ENCODE measurements at regions not wholly inside any gene's neighbourhood (a gene's known extent, or its start where the extent isn't known, plus 50 kb on each side); places are given as distances from the start of the nearest gene placed in this dataset.

DNA sequence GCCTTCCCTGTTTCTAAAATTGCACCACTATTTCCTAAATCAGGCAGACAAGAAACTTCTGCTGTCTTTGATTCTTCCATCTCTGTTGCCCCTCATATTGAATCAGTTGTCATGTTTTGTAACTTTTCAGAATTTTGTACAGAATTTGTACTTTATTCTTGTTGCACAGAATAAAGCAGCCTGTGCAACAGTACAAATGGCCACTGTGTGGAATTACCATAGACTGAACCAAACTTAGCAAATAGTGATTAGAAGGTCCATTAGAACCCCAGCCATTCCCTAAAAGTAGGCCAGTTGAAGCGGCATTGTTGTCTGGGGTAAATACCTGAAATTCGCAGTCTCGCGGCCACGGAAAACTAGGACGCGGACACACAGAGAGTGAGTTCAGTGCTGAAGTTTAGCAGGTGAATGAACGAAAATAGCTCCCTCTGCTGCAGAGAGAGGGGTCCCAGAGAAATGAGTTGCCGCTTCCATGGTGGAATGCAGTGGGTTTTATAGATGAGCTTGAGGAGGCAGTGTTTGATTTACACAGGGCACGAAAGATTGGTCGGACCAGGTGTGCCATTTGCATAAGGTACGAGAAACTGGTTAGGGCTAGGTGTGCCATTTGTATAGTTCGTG lies 71.8 kb downstream of the C4orf33 start:
- Histone ChIP-seq H3K36me3 (ENCODE audit: low read depth) (no peaks in the 10 kb centered on the region), H4K20me1 (ENCODE audit: insufficient read depth) (no peaks in the 10 kb centered on the region), H3K4me2 (ENCODE audit: unreplicated experiment) (no peak overlapping the region), H3K27me3 (replicated peaks; ENCODE audit: insufficient read depth) (peaks cover 20% of the 10 kb centered on the region; the same call in 1 of the 2 replicates), H3K4me1 (ENCODE audit: insufficient read depth) (no peaks in the 10 kb centered on the region), H3F3A (ENCODE audit: insufficient read depth) (no peaks in the 10 kb centered on the region), H3K9me3 (ENCODE audit: low read depth) (no peaks in the 10 kb centered on the region), H3K4me3 (no peak overlapping the region), H3K9me2 (ENCODE audit: insufficient read depth) (no peaks in the 10 kb centered on the region), H3K79me2 (ENCODE audit: insufficient read depth) (no peaks in the 10 kb centered on the region), H3K27ac (no peak overlapping the region), H3K9ac (no peak overlapping the region), H2AFZ (no peak overlapping the region)
- in situ Hi-C loops (cut with MboI): no loop called here
- no peak for TF ChIP-seq EZH2 (IDR thresholded peaks at IDR 0.05; ENCODE audit: insufficient read depth, poor library complexity, severe bottlenecking)
- whole genome bisulfite sequencing, 2 experiments (ENCODE audit: low coverage in 1 of 2, low lambda C conversion rate in 2 of 2, missing lambda C conversion rate in 2 of 2): 41 to 44% methylated on average over 13 of the region's 13 CpGs
- no peak for DNase-seq

DNA sequence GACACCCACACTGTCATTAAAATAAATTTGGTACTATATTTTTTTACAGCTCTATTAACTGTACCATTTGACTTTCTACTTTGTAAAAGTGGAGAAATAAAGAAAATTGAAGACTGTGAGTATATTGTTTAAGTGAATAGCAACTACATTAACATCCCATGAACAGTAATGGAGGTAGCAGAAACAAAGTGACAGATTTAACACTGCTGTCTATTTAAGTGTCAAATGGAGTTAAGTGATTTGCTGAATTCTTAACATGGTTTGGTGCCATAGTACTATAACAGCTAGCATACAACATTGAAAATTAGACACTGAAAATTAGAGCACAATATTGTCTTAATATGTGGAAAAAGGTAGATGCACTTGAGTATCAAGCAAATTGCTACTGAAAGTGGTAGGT lies 76.2 kb downstream of the C4orf33 start:
- no peak overlapping the region for H2AFZ ChIP-seq
- H3K79me2 ChIP-seq (ENCODE audit: insufficient read depth): no peaks in the 10 kb centered on the region
- no peaks in the 10 kb centered on the region for H3K9me3 ChIP-seq (ENCODE audit: low read depth)
- H3K36me3 ChIP-seq (ENCODE audit: low read depth): no peaks in the 10 kb centered on the region
- H4K20me1 ChIP-seq (ENCODE audit: insufficient read depth): no peaks in the 10 kb centered on the region
- H3K9me2 ChIP-seq (ENCODE audit: insufficient read depth): no peaks in the 10 kb centered on the region
- no peaks in the 10 kb centered on the region for H3K4me1 ChIP-seq (ENCODE audit: insufficient read depth)
- no peak overlapping the region for H3K4me3 ChIP-seq
- in situ Hi-C loops (cut with MboI): no loop called here
- DNase-seq: no peak
- TF ChIP-seq EZH2phosphoT487 (IDR thresholded peaks at IDR 0.05; ENCODE audit: insufficient read depth, low read depth) (no peak), EZH2 (IDR thresholded peaks at IDR 0.05; ENCODE audit: insufficient read depth, poor library complexity, severe bottlenecking) (no peak)
- no peak overlapping the region for H3K4me2 ChIP-seq (ENCODE audit: unreplicated experiment)
- H3K27ac ChIP-seq: no peak overlapping the region
- no peaks in the 10 kb centered on the region for H3F3A ChIP-seq (ENCODE audit: insufficient read depth)
- peaks cover 19% of the 10 kb centered on the region; the same call in 1 of the 2 replicates for H3K27me3 ChIP-seq (replicated peaks; ENCODE audit: insufficient read depth)
- no peak overlapping the region for H3K9ac ChIP-seq

DNA sequence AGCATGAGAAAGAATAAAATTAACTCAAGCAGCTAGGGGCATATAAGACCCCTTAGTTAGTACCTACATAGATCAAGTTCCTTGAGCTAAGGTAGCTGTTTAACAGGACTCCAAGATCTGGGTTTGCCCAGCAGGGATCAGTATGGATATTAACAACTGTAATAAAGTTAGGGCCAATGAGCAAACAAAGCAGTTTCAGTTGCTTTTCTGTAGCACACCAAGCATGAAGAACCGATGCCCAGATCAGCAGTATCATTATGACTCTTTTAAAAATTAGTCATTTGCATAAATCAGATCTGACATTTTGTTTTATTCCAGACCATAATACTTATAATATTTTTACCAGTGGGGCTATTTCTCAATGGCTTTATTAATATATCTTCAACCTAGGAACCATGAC lies 80.9 kb downstream of the C4orf33 start:
- H4K20me1 ChIP-seq (ENCODE audit: insufficient read depth): no peaks in the 10 kb centered on the region
- H3K9me3 ChIP-seq (ENCODE audit: low read depth): no peaks in the 10 kb centered on the region
- H3K4me1 ChIP-seq (ENCODE audit: insufficient read depth): no peaks in the 10 kb centered on the region
- no peak overlapping the region for H3K4me2 ChIP-seq (ENCODE audit: unreplicated experiment)
- H3K9ac ChIP-seq: no peak overlapping the region
- H3K27ac ChIP-seq: no peak overlapping the region
- H3K9me2 ChIP-seq (ENCODE audit: insufficient read depth): no peaks in the 10 kb centered on the region
- no peaks in the 10 kb centered on the region for H3K27me3 ChIP-seq (replicated peaks; ENCODE audit: insufficient read depth)
- H3K79me2 ChIP-seq (ENCODE audit: insufficient read depth): no peaks in the 10 kb centered on the region
- no peaks in the 10 kb centered on the region for H3K36me3 ChIP-seq (ENCODE audit: low read depth)
- WGBS, 2 experiments (ENCODE audit: low coverage in 1 of 2, low lambda C conversion rate in 2 of 2, missing lambda C conversion rate in 2 of 2): 4 to 13% methylated on average over 1 of the region's 1 CpG
- H3F3A ChIP-seq (ENCODE audit: insufficient read depth): no peaks in the 10 kb centered on the region
- H3K4me3 ChIP-seq: no peak overlapping the region
- TF ChIP-seq EZH2phosphoT487 (IDR thresholded peaks at IDR 0.05; ENCODE audit: insufficient read depth, low read depth) (no peak), EZH2 (IDR thresholded peaks at IDR 0.05; ENCODE audit: insufficient read depth, poor library complexity, severe bottlenecking) (no peak)
- no peak overlapping the region for H2AFZ ChIP-seq
- in situ Hi-C loops (cut with MboI): no loop called here
- DNase-seq: no peak

DNA sequence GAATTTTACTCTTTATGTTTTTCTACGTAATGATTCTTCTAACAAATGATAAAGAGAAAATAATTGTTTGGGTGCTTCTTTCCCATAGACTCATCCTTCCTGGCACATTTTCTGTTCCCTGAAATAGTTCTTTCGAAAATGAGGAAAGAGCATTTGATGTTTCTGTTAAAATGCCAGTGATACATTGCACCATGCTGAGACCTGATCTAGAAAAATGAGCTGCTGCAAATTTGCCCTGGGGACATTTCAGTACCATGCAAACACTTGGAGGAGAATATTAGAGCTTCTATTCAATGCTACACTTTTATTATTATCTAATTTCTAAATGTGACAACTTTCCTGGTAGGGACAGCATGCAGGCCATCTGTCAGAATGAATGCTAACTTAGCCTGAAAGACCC lies 83.3 kb downstream of the C4orf33 start:
- Histone ChIP-seq H3K79me2 (ENCODE audit: insufficient read depth) (no peaks in the 10 kb centered on the region), H3K9me2 (ENCODE audit: insufficient read depth) (no peaks in the 10 kb centered on the region), H3K4me2 (ENCODE audit: unreplicated experiment) (no peak overlapping the region), H3K36me3 (ENCODE audit: low read depth) (no peaks in the 10 kb centered on the region), H2AFZ (no peak overlapping the region), H3K9me3 (ENCODE audit: low read depth) (no peaks in the 10 kb centered on the region), H3K9ac (no peak overlapping the region), H3F3A (ENCODE audit: insufficient read depth) (no peaks in the 10 kb centered on the region), H3K27me3 (replicated peaks; ENCODE audit: insufficient read depth) (no peaks in the 10 kb centered on the region), H3K27ac (no peak overlapping the region), H3K4me1 (ENCODE audit: insufficient read depth) (no peaks in the 10 kb centered on the region), H3K4me3 (no peak overlapping the region), H4K20me1 (ENCODE audit: insufficient read depth) (no peaks in the 10 kb centered on the region)
- in situ Hi-C loops (cut with MboI): no loop called here
- DNase-seq: no peak
- 18 to 19% methylated on average over 2 of the region's 2 CpGs for WGBS, 2 experiments (ENCODE audit: low coverage in 1 of 2, low lambda C conversion rate in 2 of 2, missing lambda C conversion rate in 2 of 2)
- TF ChIP-seq EZH2phosphoT487 (IDR thresholded peaks at IDR 0.05; ENCODE audit: insufficient read depth, low read depth) (no peak), EZH2 (IDR thresholded peaks at IDR 0.05; ENCODE audit: insufficient read depth, poor library complexity, severe bottlenecking) (no peak)

DNA sequence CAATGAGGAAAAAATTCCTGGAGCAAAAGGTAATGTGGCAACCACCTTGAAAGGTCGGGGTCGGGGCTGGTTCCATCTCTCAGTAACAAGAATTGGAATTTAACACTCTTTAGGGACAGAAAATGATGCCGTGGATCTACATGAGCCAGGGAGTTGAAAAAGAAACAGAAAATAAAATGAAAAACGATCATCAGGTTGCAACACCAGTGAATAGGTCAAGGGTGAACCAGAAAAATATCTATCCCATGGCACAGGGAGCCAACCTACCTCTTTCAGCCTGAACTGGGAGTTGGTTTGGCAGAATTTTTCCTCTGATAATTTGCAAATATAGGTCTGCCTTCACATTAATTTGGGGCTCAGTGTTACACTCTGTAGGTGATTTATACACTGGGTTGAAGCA lies 93.7 kb downstream of the C4orf33 start:
- no peaks in the 10 kb centered on the region for H3K9me2 ChIP-seq (ENCODE audit: insufficient read depth)
- WGBS, 2 experiments (ENCODE audit: low coverage in 1 of 2, low lambda C conversion rate in 2 of 2, missing lambda C conversion rate in 2 of 2): 13 to 24% methylated on average over 4 of the region's 4 CpGs
- H3K27ac ChIP-seq: no peak overlapping the region
- H3K4me1 ChIP-seq (ENCODE audit: insufficient read depth): no peaks in the 10 kb centered on the region
- no peak for TF ChIP-seq EZH2 (IDR thresholded peaks at IDR 0.05; ENCODE audit: insufficient read depth, poor library complexity, severe bottlenecking)
- no peak for TF ChIP-seq EZH2phosphoT487 (IDR thresholded peaks at IDR 0.05; ENCODE audit: insufficient read depth, low read depth)
- no peak overlapping the region for H3K4me3 ChIP-seq
- no peak overlapping the region for H3K9ac ChIP-seq
- no peaks in the 10 kb centered on the region for H3K36me3 ChIP-seq (ENCODE audit: low read depth)
- no peak overlapping the region; the same call in 1 of the 2 replicates for H2AFZ ChIP-seq
- H3K27me3 ChIP-seq (replicated peaks; ENCODE audit: insufficient read depth): no peaks in the 10 kb centered on the region
- H4K20me1 ChIP-seq (ENCODE audit: insufficient read depth): no peaks in the 10 kb centered on the region
- in situ Hi-C loops (cut with MboI): no loop called here
- no peaks in the 10 kb centered on the region for H3K79me2 ChIP-seq (ENCODE audit: insufficient read depth)
- H3K9me3 ChIP-seq (ENCODE audit: low read depth): no peaks in the 10 kb centered on the region
- H3K4me2 ChIP-seq (ENCODE audit: unreplicated experiment): no peak overlapping the region
- DNase-seq: no peak
- H3F3A ChIP-seq (ENCODE audit: insufficient read depth): no peaks in the 10 kb centered on the region

Data from GM23248 (cell line).